Coronary artery (tissue), 2 donors: ENCODE measurements at regions not wholly inside any gene's neighbourhood (a gene's known extent, or its start where the extent isn't known, plus 50 kb on each side); places are given as distances from the start of the nearest gene placed in this dataset.

Experiments
- DNase-seq: peaks from one replicate; pipeline ENCODE4 v3.0.0-alpha.2; 2017; ENCODE audit warnings: low spot score
- H3K27ac ChIP-seq, 2 donors: fragments of 200-600 bp; sonication (generic); one replicate each; pipeline ENCODE4 v1.5.1; 2016 to 2019
- H3K4me3 ChIP-seq: fragments of 200-600 bp; sonication (generic); 2 replicates; pipeline ENCODE4 v1.5.1; 2016; ENCODE audit warnings: mild to moderate bottlenecking, moderate library complexity
- CTCF ChIP-seq: fragments of 200-600 bp; sonication (generic); IDR thresholded peaks from one replicate; pipeline ENCODE4 v1.5.1; 2019; ENCODE audit warnings: antibody characterized with exemption

GRCh38 chr5:66345281-66345680, 201.2 kb downstream of the SREK1 start:
- H3K27ac ChIP-seq, result no peak overlapping the region
- H3K4me3 ChIP-seq, result no peak overlapping the region
- no peak for DNase-seq
- no peak for TF ChIP-seq CTCF

GRCh38 chr5:66346869-66347268, 202.8 kb downstream of the SREK1 start:
- no peak for DNase-seq

GRCh38 chr5:66348387-66349125, 204.5 kb downstream of the SREK1 start:
- Histone ChIP-seq H3K4me3 (no peak overlapping the region), H3K27ac (no peak overlapping the region)
- TF ChIP-seq CTCF, result no peak
- no peak for DNase-seq

More at GRCh38 chr5:66346869-66347268, 202.8 kb downstream of the SREK1 start:
- H3K27ac ChIP-seq, result no peak overlapping the region
- no peak for TF ChIP-seq CTCF
- H3K4me3 ChIP-seq, result no peak overlapping the region

- TF ChIP-seq CTCF, result no peak
- no peak for DNase-seq
- H3K27ac ChIP-seq, result no peak overlapping the region
- H3K4me3 ChIP-seq, result no peak overlapping the region
Measured at GRCh38 chr5:66351813-66352212, 207.7 kb downstream of the SREK1 start.

- no peak for TF ChIP-seq CTCF
- no peak overlapping the region for H3K4me3 ChIP-seq
- DNase-seq, result no peak
- no peak overlapping the region for H3K27ac ChIP-seq
Measured at GRCh38 chr5:66353186-66353585, 209.1 kb downstream of the SREK1 start.

- no peak overlapping the region for H3K4me3 ChIP-seq
- TF ChIP-seq CTCF, result no peak
- H3K27ac ChIP-seq, result no peak overlapping the region
- DNase-seq, result no peak
Measured at GRCh38 chr5:66354422-66354821, 210.3 kb downstream of the SREK1 start.

- no peak for TF ChIP-seq CTCF
- DNase-seq, result no peak
- no peak overlapping the region for H3K4me3 ChIP-seq
- H3K27ac ChIP-seq, result no peak overlapping the region
Measured at GRCh38 chr5:66356011-66356565, 212.0 kb downstream of the SREK1 start.
